ENCODE measurements at regions not wholly inside any gene's neighbourhood (a gene's known extent, or its start where the extent isn't known, plus 50 kb on each side); places are given as distances from the start of the nearest gene placed in this dataset.

DNA sequence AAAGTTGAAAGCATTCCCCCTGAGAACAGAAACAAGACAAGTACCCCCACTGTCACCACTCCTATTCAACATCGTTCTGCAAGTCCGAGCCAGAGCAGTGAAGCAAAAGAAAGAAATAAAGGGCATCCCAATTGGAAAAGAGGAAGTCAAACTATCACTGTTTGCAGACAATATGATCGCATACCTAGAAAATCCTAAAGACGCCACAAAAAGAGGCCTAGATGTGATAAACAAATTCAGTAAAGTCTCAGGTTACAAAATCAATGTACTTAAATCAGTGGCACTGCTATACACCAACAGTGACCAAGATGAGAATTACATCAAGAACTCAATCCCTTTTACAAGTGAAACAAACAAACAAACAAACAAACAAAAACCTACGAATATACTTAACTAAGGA, 87.7 kb upstream of the COCH start:
- DNase-seq, result no peak

DNA sequence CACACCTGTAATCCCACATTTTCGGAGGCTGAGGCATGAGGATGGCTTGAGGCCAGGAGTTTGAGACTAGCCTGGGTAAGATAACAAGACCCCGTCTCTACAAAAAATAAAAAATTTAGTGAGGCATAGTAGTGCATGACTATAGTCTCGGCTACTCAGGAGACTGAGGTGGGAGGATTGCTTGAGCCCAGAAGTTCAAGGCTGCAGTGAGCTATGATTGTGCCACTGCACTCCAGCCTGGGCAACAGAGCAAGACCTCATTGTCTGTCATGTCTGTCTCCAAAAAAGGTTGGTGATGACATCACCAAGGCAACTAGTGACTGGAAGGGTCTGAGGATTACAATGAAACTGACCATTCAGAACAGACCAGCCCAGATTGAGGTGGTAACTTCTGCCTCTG, 83.5 kb upstream of the COCH start:
- no peak for DNase-seq

DNA sequence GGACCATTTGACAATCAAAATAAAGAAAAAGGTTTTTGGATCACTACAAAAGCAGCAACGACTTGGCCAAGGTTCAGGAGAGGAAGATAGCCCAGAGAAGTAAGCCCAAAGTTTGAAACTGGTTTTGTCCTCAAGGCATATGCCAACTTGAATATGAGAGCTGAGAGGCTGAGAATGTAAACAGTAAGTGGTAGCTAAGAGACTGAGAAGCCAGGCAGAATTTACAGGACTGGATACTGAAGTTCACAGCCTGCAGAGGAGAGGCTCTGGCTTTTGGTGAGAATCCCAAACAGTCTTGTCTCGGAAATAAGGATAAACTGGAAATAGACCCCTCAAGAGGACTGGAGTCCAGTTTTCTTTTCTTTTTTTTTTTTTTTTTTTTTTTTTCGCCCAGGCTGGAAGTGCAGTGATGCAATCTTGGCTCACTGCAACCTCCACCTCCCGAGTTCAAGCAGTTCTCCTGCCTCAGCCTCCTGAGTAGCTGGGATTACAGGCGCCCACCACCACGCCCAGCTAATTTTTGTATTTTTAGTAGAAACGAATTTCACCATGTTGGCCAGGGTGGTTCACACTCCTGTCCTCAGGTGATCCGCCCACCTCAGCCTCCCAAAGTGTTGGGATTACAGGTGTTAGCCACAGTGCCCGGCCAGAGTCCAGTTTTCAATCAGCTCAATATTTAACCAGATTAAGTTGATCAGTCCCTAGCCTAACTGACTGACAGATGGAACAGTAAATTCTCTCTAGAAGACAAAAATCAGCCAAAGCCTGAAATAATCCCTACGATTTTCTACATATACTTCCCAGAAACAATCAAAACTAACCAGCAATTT, 82.6 kb upstream of the COCH start:
- DNase-seq, result no peak

DNA sequence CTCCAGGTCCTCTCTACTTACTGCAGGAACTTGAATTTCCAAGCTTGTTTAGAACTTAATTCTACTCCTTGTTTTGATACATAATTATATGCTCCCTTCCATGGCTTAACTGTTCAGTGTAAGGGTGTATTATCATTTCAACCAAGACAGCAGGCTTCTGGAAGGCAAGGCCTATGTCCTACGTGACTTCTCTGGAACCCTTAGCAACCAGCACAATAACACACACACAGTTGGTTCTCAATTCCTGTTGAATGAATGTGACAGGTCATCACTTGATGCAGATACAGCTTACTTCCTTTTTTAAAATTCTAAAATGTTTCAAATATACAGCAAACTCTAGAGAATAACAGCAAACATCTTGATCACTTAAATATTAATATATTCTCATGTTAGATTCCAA, 77.7 kb upstream of the COCH start:
- DNase-seq, result no peak

DNA sequence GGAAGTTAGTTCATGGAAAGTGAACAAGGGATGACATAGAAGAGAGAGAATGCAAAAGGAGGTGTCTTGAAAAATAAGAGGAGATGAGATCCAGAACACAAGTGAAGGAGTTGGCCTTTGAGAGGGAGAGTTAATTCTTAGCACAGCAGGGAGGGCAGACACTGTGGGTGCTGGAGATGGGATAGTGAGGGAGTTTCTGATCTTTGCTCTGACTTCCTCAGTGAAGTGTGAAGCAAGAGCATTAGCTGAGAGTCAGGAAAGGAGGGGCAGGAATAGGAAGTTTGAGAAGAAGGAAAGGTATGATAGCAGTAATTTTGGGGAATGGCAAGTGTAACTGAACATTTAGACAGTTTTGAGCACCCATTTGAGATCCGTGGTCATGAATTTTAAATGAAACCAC, 75.8 kb upstream of the COCH start:
- DNase-seq, result no peak

DNA sequence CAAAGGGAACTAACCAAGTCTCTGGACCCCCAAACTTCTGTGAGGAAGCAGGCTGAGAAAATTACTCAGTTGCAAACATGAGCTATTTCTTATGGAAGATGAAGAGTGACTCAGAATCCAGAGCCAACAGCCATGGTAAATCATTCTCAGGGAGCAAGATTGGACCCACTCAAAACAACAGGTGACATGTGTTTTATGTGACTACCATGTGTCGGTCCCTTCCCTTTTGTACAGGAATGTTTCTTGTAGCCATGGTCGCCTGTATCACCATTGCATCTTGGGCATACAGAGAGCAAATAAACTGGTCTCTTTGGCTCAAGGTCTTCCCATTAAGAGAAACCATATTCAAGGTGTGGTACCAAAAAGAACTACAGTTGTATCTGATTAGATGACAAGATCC, 75.4 kb upstream of the COCH start:
- DNase-seq, result no peak

DNA sequence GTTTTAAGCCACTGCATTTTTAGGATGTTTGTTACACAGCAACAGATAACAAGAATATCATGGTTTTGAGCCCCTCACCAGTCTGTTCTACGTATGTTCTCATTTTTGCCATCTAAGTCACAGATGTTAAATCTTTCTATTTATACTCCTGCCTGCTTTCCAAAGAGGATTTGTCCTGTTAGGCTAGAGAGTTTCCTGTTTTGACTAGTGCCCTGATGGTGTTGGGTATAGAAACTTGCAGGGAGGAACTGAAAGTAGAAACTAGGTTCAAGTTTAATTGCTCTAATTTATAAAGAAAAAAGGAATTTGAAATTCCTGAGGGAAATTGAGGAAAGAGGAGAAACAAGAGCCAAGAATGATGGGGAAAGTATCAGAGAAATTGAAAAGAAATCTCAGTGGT, 74.4 kb upstream of the COCH start:
- no peak for DNase-seq

DNA sequence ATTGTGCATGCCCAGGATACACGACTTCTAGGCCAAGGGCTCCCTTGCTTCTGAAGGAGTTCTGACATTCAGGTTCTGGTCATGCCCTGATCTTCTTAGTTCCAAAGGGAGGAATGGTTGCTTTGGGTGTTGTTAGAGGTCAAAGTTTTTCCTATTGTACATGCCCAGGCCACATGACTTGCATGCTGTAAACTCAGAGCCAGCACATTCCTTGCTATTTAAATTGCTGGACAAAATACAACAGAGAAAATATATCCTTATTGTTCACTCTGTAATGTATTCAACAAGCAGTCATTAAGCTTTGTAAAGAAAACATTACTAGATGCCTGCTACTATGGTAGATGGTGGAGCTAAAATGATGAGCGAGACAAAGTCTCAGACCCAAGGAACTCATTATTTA, 71.2 kb upstream of the COCH start:
- DNase-seq, result peak in 1 of 3 donors; percentile 35

DNA sequence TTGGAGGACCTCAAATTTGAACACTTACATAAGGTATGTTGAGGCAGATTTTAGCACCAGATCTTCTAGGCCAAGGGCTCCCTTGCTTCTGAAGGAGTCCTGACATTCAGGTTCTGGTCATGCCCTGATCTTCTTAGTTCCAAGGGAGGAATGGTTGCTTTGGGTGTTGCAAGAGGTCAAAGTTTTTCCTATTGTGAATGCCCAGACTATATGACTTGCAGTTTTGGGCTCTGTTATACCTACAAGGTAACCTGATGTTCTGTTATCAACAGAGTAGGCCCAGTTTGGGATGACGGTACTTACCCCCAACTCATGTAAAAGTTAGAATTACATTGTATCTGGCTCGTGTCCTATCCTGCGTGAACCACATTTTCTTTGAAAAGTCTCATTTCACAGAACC, 69.1 kb upstream of the COCH start:
- no peak for DNase-seq

DNA sequence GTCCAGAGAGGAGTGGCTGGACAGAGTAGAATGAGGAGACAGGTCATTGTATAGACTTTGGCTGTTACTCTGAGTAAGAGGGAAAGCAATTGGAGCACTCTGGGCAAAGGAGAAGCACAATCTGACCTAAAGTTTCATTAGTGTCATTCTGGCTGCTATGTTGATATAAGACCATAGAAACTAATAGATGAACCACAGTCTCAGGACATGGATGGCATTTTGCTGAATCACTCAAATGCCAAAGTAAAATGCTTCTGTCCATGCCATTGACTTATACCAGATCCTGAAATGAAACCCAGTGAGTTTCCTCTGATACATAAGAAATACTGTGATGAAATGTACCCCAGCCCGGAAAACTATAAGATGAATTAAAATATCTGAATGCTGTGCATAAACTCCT, 65.8 kb upstream of the COCH start:
- DNase-seq, result no peak

DNA sequence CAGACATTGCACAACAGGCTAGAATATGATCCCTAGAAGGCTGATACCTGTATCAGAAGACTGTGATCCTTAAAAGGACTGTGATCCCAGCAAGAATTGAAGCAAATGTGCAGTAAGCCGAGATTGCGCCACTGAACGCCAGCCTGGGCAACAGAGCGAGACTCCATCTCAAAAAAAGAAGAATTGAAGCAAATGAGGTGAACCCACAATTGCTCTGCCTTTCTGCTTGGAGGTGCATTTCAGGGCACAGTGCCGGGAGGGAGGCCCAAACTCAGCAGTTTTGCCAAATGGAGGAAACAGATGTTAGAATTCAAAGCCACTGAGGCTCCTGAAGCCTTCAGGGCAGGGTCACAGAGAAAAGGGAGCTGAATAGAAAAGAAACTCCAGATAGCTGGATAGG, 61.1 kb upstream of the COCH start:
- DNase-seq, result peak in 1 of 3 donors; percentile 24

DNA sequence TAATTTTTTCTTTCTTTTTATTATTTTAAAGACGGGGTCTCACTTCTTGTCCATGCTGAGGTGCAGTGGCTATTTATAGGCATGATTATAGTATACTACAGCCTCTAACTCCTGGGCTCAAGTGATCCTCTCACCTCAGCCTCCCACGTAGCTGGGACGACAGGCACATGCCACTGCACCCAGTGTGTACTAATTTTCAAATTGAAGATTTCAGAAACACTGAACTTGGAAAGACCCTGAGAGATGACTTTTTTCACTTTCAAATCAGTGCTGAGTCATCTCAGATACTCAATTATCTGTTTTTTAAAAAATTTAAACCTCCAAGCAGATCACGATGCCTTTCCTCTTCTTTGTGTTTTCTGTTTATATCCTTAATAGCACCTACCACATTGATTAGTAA, 53.7 kb upstream of the COCH start:
- DNase-seq, result no peak

DNA sequence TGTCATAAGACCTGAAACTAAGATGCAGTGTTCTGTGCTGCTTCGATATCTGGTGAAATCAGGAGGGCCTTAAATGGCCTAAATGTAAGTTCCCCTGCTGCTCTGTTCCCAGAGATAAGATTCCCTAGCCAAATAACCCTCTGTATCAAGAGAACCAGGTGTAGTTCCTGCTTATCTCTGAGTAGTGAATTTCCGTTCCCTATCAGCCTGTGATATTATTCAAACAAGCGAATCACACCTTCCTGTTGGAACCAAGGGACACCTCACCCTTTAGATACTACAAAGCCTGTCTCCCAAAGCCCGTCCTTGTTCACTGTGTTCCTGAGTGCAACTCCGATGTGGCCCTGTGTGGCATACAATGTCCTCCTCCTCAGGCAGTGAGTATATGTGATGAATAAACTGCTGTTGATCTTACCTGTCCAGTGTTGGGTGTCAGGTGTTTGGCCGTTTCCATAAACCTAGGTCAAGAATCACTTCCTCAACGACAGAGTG, 52.2 kb upstream of the COCH start:
- DNase-seq, result no peak

All from muscle of back (tissue), 3 donors.